ENCODE measurements at regions not wholly inside any gene's neighbourhood (a gene's known extent, or its start where the extent isn't known, plus 50 kb on each side); places are given as distances from the start of the nearest gene placed in this dataset.
"Not testable (repeated sequence)": the region's sequence is repeated elsewhere in the genome, so short reads cannot be mapped to it uniquely, and the experiment has no call there.

DNA sequence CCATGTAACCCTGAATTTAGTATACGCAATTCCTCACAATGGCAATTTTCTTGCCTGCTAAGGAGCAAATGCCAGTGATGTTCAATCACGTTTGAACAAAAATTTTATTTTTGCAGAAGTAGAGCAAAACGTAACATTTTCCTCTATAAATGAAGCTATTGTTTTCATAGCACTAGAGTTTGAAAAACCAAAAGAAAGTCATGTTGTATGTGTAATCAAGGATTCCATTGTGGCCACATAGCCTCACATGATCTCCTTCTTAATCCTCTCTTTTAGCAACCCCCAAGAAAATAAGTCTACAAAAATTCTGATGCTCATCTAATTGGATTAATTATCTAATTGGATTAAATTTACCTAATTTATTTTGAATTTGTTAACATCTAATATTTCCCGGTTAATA lies 1217.4 kb upstream of the FLRT2 start:
- DNase-seq (ENCODE audit: low read depth), result no peak

DNA sequence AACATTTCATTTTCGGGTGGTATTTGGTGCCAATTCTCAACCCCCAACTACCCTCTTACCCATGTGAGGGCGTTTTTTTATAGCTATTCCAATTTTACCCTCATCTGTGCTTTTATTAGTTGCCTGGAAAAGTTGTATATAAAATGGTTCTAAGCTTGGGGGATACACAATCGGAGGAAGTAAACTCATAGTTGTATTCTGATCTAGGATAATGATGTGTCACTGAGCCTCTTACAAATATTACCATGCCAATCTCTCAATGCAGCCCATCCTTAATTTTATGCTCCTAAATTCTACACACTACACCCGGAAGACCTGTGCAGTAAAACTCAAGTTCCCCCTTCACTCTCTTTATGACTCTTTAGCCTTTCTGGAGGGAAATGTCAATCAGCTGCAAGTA lies 1206.5 kb upstream of the FLRT2 start:
- DNase-seq (ENCODE audit: low read depth), result no peak

DNA sequence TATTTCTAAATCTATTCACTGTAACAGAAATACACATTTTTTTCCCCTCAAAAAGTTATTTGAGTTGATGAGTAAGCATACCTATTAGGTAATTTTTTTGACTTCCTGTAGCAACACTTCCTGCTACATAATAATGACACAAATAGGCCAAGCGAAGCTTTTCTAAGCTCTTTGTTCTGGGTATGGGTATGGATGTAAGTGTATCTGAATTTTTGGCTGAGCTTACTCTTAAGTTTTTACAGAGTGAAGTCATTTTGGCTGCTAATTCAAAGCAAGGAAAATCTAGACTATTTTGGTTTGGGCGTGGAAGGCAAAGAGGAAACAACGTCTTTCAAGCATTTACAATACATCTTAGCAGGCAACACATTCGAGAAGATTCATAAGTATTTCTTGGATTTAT lies 1206.0 kb upstream of the FLRT2 start:
- no peak for DNase-seq (ENCODE audit: low read depth)

DNA sequence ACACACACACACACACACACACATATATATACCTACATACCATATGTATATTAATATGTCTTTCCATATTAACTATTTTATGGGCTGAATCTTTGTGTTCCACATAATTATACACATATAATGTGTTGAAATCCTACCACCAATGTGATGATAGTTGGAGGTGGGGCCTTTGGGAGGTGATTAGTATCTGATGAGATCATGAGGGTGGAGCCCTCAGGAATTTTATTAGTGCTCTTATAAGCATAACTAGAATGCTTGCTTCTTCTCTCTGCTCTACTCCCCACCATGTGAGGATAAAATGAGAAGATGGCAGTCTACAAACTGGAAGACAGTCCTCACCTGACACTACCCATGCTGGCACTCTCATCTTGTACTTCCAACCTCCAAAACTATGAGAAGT lies 1193.5 kb upstream of the FLRT2 start:
- no peak for DNase-seq (ENCODE audit: low read depth)

DNA sequence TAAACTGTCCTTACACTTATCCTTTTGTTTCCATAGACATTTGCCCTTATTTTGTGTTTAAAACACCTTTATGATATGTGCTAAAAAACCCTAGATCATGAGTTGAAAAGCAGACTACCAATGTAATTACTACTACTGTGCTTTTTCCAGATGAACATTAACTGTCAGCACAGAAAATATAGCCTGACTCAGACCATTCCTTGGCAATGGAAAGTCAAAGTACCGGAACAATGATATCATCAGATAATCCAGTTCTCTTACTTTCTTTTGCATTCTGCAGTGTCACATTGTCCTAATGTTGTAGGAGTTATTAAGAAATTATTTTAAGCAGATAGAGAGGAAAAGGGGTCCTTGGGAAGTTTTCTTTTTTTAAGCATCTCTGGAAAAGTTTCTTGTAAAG lies 1189.0 kb upstream of the FLRT2 start:
- no peak for DNase-seq (ENCODE audit: low read depth)

DNA sequence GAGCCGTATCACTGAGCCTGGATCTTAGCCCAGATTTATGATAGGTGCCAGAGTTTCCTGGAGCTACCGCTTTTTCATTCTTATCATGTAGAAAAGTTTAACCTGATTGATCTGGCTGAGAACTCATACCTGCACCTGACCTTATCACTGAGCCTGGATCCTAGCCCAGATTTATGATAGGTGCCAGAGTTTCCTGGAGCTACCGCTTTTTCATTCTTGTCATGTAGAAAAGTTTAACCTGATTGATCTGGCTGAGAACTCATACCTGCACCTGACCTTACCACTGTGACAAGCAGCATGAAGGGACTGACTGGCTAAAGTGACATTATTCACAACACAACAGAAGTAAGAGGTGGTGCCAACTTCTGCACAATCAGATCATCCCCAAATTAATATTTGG lies 1188.1 kb upstream of the FLRT2 start:
- DNase-seq (ENCODE audit: low read depth), result not testable (repeated sequence)

DNA sequence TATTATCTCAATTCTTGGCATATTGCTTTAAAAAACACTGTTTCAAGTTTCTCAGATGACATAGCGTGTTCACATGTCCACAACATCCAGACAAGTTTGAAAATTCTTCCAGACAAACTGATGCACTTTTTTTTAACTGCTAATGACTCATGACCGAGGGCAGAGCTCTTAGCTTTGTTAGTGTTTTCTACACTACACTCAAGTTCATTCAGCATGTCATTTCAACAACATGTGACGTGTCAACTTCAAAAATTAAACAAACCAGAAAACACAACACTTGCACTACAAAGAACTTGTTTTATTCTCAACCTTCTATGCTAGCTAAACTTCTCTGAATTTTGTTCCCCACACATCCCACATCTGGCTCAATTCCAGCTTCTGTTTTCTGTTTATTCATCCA lies 1186.3 kb upstream of the FLRT2 start:
- no peak for DNase-seq (ENCODE audit: low read depth)

DNA sequence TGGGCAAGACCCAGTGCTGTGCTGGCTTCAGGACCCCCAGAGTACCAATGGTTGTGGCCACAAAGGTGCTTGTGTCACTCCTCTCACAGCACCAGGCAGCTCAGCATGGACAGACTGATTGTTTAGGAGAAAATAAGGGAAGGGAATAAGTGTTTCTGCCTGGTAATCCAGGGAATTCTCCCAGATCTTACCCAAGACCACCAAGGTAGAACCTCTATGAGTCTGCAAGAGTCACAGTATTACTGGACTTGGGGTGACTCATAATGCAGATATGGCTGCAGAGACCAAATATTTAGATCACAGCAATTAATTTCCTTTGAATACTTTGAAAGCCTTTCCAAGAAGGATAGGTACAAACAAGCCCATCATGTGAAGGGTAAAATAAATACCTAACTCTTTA lies 1178.3 kb upstream of the FLRT2 start:
- no peak for DNase-seq (ENCODE audit: low read depth)

DNA sequence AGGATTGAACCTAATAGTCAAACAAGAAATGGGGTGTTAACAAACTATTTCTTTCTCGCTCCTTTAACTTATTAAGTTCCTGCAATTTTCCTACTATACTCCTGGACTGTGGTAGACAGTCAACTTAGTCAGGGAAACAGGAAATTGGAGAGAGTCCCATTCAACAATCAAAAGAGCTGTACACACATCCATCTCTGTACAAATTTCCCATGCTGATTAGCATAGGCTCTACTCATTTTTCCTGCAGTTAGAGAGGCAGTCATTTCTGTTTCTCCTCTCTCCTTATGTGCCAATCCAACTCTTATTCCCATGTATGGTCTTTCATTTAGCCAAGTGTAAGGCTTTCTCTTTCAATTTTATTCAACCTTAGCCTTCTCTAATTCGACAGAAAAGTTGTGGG lies 1168.5 kb upstream of the FLRT2 start:
- DNase-seq (ENCODE audit: low read depth), result no peak

DNA sequence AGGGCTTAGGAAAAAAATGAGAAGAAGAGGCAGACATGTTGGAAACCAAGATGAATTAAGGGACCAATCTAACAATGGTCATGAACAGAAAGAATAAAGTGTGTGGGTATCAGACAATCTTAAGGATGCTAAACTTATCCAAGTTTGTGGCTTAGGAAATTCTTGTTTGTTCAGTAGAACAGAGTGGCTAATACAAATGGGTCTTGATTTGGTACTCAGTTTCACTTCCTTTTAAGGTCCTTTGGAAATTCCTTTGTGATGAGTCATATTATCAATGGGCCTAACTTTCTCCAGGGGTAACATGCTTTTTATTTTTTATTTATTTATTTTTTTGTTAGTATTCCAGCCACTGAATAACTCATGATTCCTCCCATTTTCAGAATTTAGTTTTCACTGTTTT lies 1154.7 kb upstream of the FLRT2 start:
- DNase-seq (ENCODE audit: low read depth), result no peak

DNA sequence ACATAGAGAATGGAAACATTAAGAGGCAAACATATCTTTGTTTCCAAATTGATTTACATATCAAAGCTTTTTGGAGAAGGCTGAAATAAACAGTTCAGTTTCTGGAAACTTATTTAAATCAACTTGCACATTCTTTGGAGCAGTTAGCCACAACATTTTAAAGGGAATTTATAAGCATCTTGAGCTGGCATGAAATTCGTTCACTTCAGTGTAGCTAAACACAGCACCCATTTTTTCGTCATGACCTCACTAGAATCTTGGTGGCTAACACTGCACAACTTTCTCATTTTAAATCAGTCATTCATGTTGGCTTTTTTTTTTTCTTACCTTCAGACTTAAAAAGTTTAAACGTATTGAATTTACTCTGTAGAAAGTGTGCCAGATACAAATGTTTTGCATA lies 1139.9 kb upstream of the FLRT2 start:
- DNase-seq (ENCODE audit: low read depth), result no peak

DNA sequence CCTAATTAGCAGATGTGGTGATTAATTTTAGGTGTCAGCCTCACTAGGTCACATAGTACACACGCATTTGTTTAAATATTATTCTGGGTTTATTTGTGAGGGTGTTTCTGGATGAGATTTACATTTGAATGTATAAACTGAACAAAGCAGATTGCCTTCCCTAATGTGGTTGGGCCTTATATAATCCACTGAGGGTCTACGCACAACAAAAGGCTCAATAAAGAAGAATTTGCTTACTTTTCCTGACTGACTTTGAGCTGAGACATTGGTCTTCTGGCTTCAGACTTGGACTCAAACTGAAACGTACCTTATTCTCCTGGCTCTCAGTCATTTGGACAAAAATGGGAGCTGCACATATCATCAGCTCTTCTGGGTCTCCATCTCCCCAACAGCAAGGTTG lies 1132.3 kb upstream of the FLRT2 start:
- no peak for DNase-seq (ENCODE audit: low read depth)

DNA sequence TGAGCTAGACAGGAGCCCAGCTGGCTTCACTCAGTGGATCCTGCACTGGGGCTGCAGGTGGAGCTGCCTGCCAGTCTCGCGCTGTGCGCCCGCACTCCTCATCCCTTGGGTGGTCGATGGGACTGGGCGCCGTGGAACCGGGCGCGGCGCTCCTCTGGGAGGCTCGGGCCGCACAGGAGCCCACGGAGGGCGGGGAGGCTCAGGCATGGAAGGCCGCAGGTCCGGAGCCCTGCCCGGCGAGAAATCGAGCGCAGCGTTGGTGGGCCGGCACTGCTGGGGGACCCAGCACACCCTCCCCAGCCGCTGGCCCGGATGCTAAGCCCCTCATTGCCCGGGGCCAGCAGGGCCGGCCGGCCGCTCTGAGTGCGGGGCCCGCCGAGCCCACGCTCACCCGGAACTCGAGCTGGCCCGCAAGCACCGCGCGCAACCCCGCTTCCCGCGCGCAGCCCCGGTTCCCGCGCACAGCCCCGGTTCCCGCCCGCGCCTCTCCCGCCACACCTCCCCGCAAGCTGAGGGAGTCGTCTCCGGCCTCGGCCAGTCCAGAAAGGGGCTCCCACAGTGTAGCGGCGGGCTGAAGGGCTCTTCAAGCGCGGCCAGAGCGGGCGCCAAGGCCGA lies 1130.5 kb upstream of the FLRT2 start:
- DNase-seq (ENCODE audit: low read depth), result no peak

DNA sequence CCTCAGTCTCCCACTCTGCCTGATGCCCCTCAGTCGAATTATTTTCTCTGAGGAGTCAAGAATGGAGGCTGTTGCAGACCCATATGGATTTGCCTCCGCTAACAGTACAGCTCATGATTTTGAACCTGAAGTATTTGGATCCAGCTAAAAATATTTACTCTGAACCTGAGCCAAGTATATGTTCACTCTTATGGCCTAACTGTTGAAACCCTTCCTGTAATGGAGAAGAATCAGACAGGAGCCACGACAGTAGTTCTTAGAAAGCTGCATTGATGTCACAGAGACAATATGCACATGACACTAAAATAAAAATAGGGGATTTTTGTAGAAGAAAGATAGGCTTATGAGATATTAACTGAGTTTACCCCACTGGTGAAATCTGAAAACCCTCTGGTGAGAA lies 1128.3 kb upstream of the FLRT2 start:
- no peak for DNase-seq (ENCODE audit: low read depth)

DNA sequence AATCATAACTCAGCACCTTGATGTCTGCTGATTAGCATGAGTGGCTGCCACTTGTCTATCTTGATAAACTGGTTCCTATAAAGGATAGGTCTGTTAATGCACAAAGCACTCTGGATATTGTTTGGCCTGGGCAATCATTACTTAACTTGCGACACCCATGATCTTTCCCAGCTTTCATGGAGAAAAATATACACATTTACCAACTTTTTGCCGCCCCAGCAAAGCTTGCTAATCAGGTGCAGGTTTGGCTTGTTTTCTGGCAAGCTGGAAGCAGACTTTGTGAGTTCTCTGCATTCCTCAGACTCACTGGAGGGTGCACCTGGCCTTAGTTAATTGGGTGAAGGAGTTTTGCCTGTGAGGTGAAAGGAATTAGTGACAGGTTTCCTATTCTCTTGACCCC lies 1126.4 kb upstream of the FLRT2 start:
- DNase-seq (ENCODE audit: low read depth), result no peak

DNA sequence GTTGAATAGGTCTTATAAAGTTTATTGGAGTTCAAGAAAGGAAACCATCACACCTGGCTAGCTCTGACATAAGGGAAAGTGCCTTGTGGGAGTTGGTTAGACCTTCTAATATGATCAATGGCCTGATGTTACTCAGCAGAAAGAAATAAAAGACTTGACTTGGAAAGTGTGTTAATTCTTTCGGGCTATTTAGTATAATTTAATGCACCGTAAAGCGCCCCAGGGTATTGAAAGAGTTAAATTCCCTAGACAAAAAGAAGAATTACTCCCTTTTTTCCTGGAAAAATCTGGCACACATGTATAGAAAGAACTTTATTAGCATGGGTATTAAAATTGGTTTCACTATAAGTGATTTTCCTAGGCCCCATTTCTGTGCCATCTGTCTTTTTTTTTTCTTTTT lies 1125.7 kb upstream of the FLRT2 start:
- no peak for DNase-seq (ENCODE audit: low read depth)

DNA sequence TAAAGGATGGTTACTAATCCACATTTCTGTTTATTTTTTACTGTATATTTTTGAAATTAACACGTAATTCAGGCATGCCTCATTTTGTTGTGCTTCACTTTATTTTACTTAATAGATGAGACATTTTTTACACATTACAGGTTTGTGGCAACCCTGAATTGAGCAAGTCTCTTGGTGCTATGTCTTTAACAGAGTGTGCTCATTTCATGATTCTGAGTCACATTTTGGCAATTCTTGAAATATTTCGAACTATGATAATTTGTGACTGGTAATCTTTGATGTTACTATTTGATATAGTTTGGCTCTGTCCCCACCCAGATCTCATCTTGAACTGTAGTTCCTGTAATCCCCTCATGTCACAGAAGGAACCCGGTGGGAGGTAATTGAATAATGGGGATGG lies 1120.5 kb upstream of the FLRT2 start:
- no peak for DNase-seq (ENCODE audit: low read depth)

DNA sequence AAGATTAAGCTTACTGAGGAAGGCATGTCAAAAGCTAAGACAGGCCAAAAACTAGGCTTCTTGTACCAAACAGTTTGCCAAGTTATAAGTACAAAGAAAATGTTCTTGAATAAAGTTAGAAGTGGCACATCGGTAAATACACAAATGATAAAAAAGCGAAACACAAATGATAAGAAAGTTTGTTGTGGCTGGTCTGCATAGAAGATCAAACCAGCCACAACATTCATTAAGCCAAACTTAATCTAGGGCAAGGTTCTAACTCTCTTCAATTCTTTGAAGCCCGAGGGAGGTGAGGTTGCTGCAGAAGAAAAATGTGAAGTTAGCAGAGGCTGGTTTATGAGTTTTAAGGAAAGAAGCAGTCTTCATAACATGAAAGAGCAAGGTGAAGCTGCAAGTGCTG lies 1119.6 kb upstream of the FLRT2 start:
- DNase-seq (ENCODE audit: low read depth), result no peak

DNA sequence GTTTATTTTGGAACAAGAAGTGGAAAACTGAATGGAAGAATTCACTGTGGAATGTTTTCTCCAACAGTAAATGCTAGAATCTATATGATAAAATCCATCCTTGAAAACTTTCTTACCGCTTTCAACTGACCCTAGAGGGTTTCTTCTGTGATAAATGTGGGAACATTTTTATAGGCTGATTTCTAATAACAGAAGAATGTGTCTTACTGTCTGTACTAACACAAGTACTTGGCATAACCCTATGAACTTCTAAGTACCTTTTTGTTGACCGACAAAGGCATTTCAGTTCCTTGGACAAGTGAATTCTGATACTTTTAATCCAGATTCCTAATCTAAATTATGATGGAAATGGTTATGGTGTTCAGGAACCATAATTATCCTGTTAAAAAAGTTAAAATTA lies 1109.7 kb upstream of the FLRT2 start:
- no peak for DNase-seq (ENCODE audit: low read depth)

DNA sequence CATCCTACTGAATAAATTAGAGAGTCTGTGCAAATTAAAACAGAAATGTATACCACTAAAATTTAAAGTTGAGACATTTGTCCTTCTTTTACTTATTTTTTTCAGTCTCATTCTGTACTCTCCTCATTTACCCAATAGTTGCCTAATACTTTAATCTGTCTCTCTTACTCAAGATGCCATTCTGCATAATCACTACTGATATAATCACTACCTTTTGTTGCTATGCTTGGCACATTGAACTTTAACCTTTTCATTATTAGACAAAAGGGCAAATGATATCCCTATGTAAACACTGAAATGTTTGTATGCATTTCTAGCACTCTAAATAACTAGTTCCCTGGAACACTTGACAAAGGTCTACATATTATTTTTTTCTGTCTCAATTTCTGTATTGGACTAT lies 1108.3 kb upstream of the FLRT2 start:
- DNase-seq (ENCODE audit: low read depth), result no peak

DNA sequence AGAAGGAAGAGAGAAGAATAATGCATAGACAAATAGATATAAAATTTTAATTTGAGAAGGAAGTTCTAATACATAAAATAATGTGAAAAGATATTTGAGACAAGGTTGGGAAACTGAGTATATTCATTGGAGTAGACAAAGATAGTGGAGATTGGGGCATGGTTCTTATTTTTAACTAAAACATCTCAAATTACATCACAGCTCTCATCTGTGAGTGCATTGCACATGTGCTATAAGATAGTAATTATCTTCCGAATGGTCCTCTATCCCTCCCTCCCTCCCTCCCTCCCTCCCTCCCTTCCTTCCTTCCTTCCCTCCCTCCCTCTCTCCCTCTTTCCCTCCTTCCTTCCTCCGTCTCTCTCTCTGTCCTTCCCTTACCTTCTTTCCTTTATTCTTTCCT lies 1104.0 kb upstream of the FLRT2 start:
- DNase-seq (ENCODE audit: low read depth), result no peak

DNA sequence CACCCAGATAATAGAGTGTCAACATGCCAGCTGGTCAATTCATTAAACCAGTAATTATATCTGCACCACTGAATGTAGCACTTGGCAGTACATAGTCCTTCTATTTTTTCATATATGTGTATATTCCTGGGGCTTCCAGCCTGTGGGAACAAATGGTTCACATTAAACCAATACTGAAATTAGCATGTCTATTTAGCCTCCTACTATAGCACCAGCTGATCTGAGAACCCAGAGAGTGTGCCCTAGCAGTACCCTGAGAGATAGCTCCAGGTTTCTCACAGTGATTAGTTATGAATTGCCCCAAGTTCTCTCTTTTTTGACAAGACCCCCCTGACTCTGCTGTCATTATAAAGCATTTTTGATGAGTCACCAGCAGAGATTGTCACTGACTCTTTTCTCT lies 1097.3 kb upstream of the FLRT2 start:
- DNase-seq (ENCODE audit: low read depth), result no peak

DNA sequence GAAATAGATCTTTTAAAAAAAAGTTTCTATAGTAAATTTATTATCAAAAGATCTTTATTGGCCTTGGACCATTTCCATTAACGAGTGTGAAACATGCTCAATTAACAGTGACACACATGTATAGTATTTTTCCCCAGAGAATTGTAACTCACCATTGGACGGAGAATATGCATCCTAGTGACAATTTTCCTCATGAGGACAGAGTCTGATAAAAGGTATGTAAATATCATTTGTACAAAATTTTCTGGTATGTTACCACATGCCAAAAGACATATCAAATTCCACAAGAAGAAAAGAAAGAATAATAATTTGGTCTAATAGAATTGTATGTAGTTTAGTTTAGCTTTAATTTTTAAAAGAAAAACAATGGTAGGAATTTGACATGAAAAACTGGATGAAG lies 1096.0 kb upstream of the FLRT2 start:
- no peak for DNase-seq (ENCODE audit: low read depth)

DNA sequence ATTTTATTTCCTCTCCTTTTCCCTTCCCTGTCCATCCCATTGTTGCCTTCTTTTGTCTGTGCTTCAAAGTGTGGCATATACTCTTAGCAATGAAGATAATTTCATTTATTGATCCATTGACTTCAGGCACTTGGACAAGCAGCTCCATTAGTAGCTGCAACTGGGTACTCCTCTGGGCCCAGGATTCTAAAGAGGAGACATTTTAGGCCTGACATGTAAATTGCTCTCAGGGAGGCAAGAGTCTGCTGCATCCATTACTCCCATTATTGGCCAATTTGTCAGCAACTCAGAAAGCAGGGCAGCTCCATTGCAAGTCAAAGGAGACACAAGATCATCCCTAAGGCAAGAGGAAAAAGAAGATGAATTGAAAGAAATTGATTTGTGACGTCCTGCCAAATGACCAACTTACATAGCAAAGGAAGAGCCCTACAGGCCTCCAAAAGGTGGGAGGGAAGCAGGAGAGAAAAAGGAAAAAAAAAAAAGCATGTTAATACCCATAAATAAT lies 1094.1 kb upstream of the FLRT2 start:
- no peak for DNase-seq (ENCODE audit: low read depth)

DNA sequence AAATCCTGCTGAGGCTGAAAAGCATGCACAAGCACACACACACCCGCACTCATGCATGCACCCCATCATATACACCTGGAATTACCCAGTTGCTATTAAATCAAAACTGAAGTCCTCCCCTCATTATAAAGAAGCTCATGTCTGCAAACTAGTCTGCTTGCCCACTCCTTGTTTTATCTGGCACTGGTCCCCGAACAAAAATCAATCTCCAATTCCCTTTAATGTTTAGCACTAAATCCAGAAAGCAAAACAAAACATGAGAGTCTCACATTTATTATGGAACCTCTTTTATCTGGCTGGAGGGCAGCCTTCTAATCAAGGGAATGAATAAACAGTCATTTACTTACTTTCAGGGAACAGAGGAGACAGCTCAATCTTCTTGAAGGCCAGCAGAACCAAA lies 1093.4 kb upstream of the FLRT2 start:
- DNase-seq (ENCODE audit: low read depth), result no peak
